IMR-90 (cell line): ENCODE measurements at regions not wholly inside any gene's neighbourhood (a gene's known extent, or its start where the extent isn't known, plus 50 kb on each side); places are given as distances from the start of the nearest gene placed in this dataset.

Source experiments
- CEBPB ChIP-seq: IDR thresholded peaks from 2 replicates; pipeline ENCODE4 v1.6.1; 2012; ENCODE audit warnings: low read depth, low read length, improper control_type of control experiment
- CHD1 ChIP-seq: IDR thresholded peaks from 2 replicates; pipeline ENCODE4 v1.6.1; 2012; ENCODE audit warnings: low read depth, low read length, improper control_type of control experiment
- ELK1 ChIP-seq: fragments of 150-350 bp; IDR thresholded peaks from 2 replicates; pipeline ENCODE4 v1.6.1; 2016; ENCODE audit warnings: low read depth, mild to moderate bottlenecking, low read length, moderate library complexity, borderline replicate concordance
- FOS ChIP-seq: fragments of 150-350 bp; IDR thresholded peaks from 2 replicates; pipeline ENCODE4 v1.6.1; 2016; ENCODE audit warnings: low read depth, low read length
- MAFK ChIP-seq: IDR thresholded peaks from 2 replicates; pipeline ENCODE4 v1.6.1; 2012; ENCODE audit warnings: low read depth, low read length, improper control_type of control experiment
- MXI1 ChIP-seq: IDR thresholded peaks from 2 replicates; pipeline ENCODE4 v1.6.1; 2012; ENCODE audit warnings: low read depth, mild to moderate bottlenecking, low read length, moderate library complexity, borderline replicate concordance
- NFE2L2 ChIP-seq: fragments of 150-350 bp; IDR thresholded peaks from 2 replicates; pipeline ENCODE4 v1.6.1; 2016; ENCODE audit warnings: low read depth, mild to moderate bottlenecking, low read length
- POLR2A ChIP-seq: IDR thresholded peaks from 2 replicates; pipeline ENCODE4 v1.6.1; 2012; ENCODE audit warnings: mild to moderate bottlenecking, low read depth, low read length
- RAD21 ChIP-seq: IDR thresholded peaks from 2 replicates; pipeline ENCODE4 v1.6.1; 2012; ENCODE audit warnings: low read length, improper control_type of control experiment
- RCOR1 ChIP-seq: IDR thresholded peaks from 2 replicates; pipeline ENCODE4 v1.6.1; 2012; ENCODE audit warnings: mild to moderate bottlenecking, low read length, improper control_type of control experiment; ENCODE audit not compliant: insufficient replicate concordance
- RFX5 ChIP-seq: IDR thresholded peaks from 2 replicates; pipeline ENCODE4 v1.8.0; 2012; ENCODE audit warnings: low read depth, mild to moderate bottlenecking, low read length, moderate library complexity
- SMC3 ChIP-seq: fragments of 150-350 bp; IDR thresholded peaks from 2 replicates; pipeline ENCODE4 v1.6.1; 2016; ENCODE audit warnings: low read depth, mild to moderate bottlenecking, antibody characterized with exemption, low read length, moderate library complexity
- TF ChIP-seq, protein P1 (sequence below): fragments of 150-350 bp; IDR thresholded peaks from 2 replicates; pipeline ENCODE4 v1.6.1; 2017; ENCODE audit warnings: mild to moderate bottlenecking, antibody characterized with exemption, low read length, low read depth
- TF ChIP-seq, protein P2 (sequence below): conservative IDR thresholded peaks from 2 replicates; pipeline ENCODE4 v1.5.1; 2012; ENCODE audit warnings: mild to moderate bottlenecking, low read depth, low read length, improper control_type of control experiment

DNA sequence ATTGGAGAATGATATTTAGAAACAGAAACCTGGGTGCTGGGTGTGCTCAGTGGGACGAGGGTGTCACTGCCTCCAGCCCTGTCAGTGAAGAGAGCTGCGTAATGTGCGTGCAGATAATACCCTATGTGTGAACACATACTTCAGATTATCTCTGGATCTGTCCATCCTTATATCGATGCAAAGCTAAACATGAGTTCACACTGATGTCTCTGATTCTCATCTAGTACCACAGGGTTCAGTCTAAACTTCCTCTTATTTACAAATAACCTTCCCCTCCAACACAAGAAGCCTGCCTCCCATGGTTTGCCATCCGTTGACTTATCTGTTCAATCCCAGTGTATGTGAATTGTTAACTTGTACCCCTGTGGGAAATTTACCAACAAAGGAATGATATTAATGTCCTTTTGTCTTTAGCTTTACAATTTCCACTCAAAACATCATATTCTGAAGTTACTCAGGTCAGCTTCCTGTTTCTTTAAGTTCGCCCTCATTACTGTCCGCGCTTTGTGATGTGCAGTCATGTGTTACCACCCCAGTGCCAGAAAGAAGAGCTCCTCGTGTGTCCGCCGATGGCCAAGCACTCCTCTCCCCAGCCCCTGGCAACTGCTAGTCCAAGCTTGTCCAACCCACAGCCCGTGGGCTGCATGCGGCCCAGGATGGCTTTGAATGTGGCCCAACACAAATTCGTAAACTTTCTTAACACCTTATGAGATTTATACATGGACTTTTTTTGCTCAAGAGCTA lies 108.2 kb downstream of the RTP5 start:
- TF ChIP-seq RAD21 = no peak
- TF ChIP-seq, protein P1, sequence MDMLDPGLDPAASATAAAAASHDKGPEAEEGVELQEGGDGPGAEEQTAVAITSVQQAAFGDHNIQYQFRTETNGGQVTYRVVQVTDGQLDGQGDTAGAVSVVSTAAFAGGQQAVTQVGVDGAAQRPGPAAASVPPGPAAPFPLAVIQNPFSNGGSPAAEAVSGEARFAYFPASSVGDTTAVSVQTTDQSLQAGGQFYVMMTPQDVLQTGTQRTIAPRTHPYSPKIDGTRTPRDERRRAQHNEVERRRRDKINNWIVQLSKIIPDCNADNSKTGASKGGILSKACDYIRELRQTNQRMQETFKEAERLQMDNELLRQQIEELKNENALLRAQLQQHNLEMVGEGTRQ = no peak
- no peak for TF ChIP-seq POLR2A
- TF ChIP-seq, protein P2, sequence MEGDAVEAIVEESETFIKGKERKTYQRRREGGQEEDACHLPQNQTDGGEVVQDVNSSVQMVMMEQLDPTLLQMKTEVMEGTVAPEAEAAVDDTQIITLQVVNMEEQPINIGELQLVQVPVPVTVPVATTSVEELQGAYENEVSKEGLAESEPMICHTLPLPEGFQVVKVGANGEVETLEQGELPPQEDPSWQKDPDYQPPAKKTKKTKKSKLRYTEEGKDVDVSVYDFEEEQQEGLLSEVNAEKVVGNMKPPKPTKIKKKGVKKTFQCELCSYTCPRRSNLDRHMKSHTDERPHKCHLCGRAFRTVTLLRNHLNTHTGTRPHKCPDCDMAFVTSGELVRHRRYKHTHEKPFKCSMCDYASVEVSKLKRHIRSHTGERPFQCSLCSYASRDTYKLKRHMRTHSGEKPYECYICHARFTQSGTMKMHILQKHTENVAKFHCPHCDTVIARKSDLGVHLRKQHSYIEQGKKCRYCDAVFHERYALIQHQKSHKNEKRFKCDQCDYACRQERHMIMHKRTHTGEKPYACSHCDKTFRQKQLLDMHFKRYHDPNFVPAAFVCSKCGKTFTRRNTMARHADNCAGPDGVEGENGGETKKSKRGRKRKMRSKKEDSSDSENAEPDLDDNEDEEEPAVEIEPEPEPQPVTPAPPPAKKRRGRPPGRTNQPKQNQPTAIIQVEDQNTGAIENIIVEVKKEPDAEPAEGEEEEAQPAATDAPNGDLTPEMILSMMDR = no peak
- TF ChIP-seq RCOR1 = no peak
- no peak for TF ChIP-seq RFX5
- no peak for TF ChIP-seq CEBPB
- no peak for TF ChIP-seq SMC3
- TF ChIP-seq MAFK = no peak
- TF ChIP-seq ELK1 = no peak
- TF ChIP-seq NFE2L2 = no peak
- TF ChIP-seq FOS = no peak
- TF ChIP-seq CHD1 = no peak
- no peak for TF ChIP-seq MXI1
